ENCODE measurements at regions not wholly inside any gene's neighbourhood (a gene's known extent, or its start where the extent isn't known, plus 50 kb on each side); places are given as distances from the start of the nearest gene placed in this dataset.

DNA sequence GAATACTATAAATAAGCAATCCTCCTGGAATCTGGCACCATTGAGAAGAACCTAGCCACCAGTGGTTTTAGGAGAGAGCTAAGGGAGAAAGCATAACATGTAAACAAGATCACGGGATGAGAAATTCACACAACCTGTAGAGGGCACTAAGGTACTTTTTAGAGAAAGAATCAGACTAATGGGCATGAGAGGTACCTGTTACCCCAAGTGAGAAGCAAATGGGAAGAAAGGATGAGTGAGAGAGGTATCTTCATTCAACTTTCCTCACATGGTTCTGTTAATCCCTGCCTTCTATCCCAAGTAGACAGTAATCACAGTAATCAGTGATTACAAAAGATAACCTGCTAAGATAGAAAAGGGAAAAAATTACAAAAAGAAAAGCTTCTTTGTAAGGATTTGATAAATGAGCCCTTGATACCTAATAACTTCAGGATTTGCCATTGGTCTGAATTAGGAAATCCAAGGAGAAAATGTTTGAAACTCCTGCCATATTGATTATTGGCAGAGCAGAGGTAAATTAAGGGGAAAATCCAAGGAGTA is 251.1 kb upstream of the ADGRL2 start:
- H3K9me3 ChIP-seq, result no peaks in the 10 kb centered on the region
- H3K27me3 ChIP-seq, result no peaks in the 10 kb centered on the region
- H3K27ac ChIP-seq, result no peak overlapping the region
- H3K4me1 ChIP-seq (ENCODE audit: control insufficient read depth in 1 of 2, insufficient read depth in 1 of 2, low read depth in 1 of 2, low read length in 1 of 2), result no peaks in the 10 kb centered on the region
- H3K36me3 ChIP-seq, result no peaks in the 10 kb centered on the region
- H3K4me3 ChIP-seq (ENCODE audit: low read depth in 1 of 2, low read length in 1 of 2), result no peak overlapping the region
- TF ChIP-seq, protein P1, sequence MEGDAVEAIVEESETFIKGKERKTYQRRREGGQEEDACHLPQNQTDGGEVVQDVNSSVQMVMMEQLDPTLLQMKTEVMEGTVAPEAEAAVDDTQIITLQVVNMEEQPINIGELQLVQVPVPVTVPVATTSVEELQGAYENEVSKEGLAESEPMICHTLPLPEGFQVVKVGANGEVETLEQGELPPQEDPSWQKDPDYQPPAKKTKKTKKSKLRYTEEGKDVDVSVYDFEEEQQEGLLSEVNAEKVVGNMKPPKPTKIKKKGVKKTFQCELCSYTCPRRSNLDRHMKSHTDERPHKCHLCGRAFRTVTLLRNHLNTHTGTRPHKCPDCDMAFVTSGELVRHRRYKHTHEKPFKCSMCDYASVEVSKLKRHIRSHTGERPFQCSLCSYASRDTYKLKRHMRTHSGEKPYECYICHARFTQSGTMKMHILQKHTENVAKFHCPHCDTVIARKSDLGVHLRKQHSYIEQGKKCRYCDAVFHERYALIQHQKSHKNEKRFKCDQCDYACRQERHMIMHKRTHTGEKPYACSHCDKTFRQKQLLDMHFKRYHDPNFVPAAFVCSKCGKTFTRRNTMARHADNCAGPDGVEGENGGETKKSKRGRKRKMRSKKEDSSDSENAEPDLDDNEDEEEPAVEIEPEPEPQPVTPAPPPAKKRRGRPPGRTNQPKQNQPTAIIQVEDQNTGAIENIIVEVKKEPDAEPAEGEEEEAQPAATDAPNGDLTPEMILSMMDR (IDR thresholded peaks at IDR 0.05), result no peak

DNA sequence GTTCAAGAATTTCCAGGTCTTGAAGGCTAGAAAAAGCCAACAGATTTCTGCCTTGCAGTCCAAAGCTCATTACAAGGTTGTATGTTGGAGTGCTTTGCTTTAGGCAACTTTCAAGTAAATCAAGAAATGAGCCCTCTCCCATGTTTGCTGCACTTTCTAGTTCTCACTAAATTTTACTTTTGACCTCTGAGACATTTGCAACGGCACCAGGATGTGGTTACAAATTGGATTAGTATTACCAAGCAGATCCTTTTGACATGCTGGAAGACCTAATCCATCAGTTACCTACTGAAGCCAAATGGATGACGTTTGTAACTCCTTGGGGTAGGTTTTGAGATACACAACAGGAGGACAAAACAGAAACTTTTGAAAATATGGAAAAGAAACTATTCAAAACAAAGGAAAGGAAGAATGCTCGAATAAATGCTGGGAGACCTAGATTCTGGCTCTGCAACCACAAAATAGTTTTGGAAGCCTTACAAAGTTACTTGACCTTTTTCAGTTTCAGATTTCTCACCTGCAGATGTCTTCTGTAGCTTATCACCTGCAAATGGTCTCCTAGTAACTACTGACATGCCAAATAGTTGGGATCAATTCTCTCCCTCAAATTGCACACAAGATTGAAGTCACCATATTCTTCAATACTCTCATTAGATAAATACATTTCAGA is 251.7 kb upstream of the ADGRL2 start:
- Histone ChIP-seq H3K4me3 (ENCODE audit: low read depth in 1 of 2, low read length in 1 of 2) (no peak overlapping the region), H3K27me3 (no peaks in the 10 kb centered on the region), H3K36me3 (no peaks in the 10 kb centered on the region), H3K4me1 (ENCODE audit: control insufficient read depth in 1 of 2, insufficient read depth in 1 of 2, low read depth in 1 of 2, low read length in 1 of 2) (no peaks in the 10 kb centered on the region), H3K9me3 (no peaks in the 10 kb centered on the region), H3K27ac (no peak overlapping the region)
- TF ChIP-seq, protein P1 (IDR thresholded peaks at IDR 0.05), result no peak

DNA sequence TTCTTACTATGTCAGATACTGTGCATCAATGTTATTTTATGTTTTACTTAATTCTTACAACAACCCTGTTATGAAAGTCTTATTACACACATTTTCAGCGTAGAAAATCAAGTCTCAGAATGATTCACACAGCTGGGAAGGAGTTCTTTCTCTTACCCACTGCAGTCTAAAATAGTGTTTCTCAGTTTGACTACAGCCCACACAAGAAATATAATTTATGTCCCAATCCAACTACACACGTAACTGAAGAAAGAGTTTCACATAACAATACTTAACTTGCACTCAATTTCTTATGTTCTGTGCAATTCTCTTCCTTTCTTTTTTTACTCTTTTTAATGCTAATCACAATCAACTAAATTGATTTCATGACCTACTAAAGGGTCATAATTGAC is 252.8 kb upstream of the ADGRL2 start:
- no peak overlapping the region for H3K4me3 ChIP-seq (ENCODE audit: low read depth in 1 of 2, low read length in 1 of 2)
- no peaks in the 10 kb centered on the region for H3K36me3 ChIP-seq
- TF ChIP-seq, protein P1 (IDR thresholded peaks at IDR 0.05), result no peak
- H3K27ac ChIP-seq, result no peak overlapping the region
- no peaks in the 10 kb centered on the region for H3K4me1 ChIP-seq (ENCODE audit: control insufficient read depth in 1 of 2, insufficient read depth in 1 of 2, low read depth in 1 of 2, low read length in 1 of 2)
- no peaks in the 10 kb centered on the region for H3K9me3 ChIP-seq
- H3K27me3 ChIP-seq, result no peaks in the 10 kb centered on the region

DNA sequence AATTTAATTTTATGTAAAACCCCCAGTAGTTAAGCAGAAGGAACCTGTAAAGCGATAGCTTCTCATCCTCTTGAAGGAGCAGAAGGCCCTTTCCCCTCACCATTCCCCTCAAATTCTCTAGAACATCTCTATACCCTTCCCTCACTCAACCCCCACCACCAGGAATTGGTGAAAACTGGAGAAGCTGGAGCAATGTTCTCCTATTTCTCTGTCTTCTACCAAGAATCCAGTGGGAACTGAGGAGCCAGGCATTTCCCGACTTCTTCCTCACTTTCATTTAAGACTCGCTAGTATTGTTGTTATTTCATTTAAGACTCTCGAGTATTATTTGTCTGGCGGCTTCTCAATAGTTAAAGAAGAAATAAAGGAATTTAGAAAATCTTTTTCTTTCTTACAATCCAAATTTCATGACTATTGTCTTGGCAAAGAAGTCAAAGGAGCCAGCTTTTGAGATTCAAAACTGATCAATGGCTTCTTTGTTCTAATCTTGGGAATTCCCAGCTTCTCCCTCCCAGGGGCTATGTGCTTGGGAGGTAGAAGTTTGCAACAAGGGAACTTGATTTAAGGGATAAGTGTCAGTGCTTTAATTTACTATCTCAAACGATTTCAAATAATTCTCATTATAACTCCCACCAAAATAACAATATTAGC is 253.3 kb upstream of the ADGRL2 start:
- H3K36me3 ChIP-seq, result no peaks in the 10 kb centered on the region
- H3K4me3 ChIP-seq (ENCODE audit: low read depth in 1 of 2, low read length in 1 of 2), result no peak overlapping the region
- no peaks in the 10 kb centered on the region for H3K9me3 ChIP-seq
- no peak overlapping the region for H3K27ac ChIP-seq
- H3K4me1 ChIP-seq (ENCODE audit: control insufficient read depth in 1 of 2, insufficient read depth in 1 of 2, low read depth in 1 of 2, low read length in 1 of 2), result no peaks in the 10 kb centered on the region
- TF ChIP-seq, protein P1 (IDR thresholded peaks at IDR 0.05), result no peak
- H3K27me3 ChIP-seq, result no peaks in the 10 kb centered on the region

DNA sequence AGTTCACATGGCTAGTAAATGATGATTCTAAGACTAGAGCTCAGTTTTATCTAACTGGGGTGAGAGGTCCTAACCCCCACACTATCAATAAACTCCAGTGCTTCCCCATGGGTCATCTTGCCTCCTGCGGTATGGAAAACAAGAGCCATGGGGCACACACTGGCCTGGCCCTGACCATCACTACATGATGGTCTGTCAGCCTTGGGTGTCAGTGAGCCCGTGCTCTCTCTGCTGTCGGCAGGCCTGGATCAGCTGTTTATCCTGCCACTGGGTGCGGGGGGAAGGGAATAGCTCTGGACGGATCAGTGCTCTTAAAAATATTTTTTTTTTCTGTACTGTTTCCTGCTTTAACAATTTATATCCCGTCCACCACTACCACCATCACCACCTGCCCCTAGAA is 255.0 kb upstream of the ADGRL2 start:
- H3K9me3 ChIP-seq, result no peaks in the 10 kb centered on the region
- no peaks in the 10 kb centered on the region for H3K27me3 ChIP-seq
- H3K4me3 ChIP-seq (ENCODE audit: low read depth in 1 of 2, low read length in 1 of 2), result no peak overlapping the region
- H3K36me3 ChIP-seq, result no peaks in the 10 kb centered on the region
- no peak overlapping the region for H3K27ac ChIP-seq
- TF ChIP-seq, protein P1 (IDR thresholded peaks at IDR 0.05), result no peak
- no peaks in the 10 kb centered on the region for H3K4me1 ChIP-seq (ENCODE audit: control insufficient read depth in 1 of 2, insufficient read depth in 1 of 2, low read depth in 1 of 2, low read length in 1 of 2)

All from neutrophil (primary cell).